IMR-90 (cell line): ENCODE measurements at regions not wholly inside any gene's neighbourhood (a gene's known extent, or its start where the extent isn't known, plus 50 kb on each side); places are given as distances from the start of the nearest gene placed in this dataset.

ENCODE experiments used
- ATAC-seq: fragments of 200-7000 bp; cut with Tn5 transposase; 2 replicates; pipeline ENCODE4 v1.9.1; 2020; ENCODE audit warnings: low read depth, mild to moderate bottlenecking, moderate library complexity
- BruUV-seq: library from RNA; stranded (reverse); fragments of 400-500 nt; replicated peaks from 2 replicates; lab custom pipeline; 2021; lab: Mats Ljungman, UMichigan
- CTCF ChIA-PET: fragments of 300-600 bp; formaldehyde crosslinking; extraction: SDS; loops from one replicate; lab custom pipeline; 2021; ENCODE audit warnings: antibody characterized with exemption; lab: Yijun Ruan, JAX
- POLR2A ChIA-PET: fragments of 300-600 bp; sonication (Branson Sonifier 250); formaldehyde crosslinking; loops from one replicate; lab custom pipeline; 2022; ENCODE audit warnings: antibody characterized with exemption; ENCODE audit not compliant: unreplicated experiment; lab: Charles Lee
- DNase-seq: peaks from one replicate; pipeline ENCODE4 v3.0.0; 2013
- H2AFZ ChIP-seq: replicated peaks from 2 replicates; pipeline ENCODE3; 2013; ENCODE audit warnings: low read length, mild to moderate bottlenecking; ENCODE audit not compliant: poor library complexity
- H2AK5ac ChIP-seq: 2 replicates; pipeline ENCODE4 v1.6.1; 2013; ENCODE audit warnings: low read depth, low read length, inconsistent platforms
- H2AK9ac ChIP-seq: replicated peaks from 2 replicates; pipeline ENCODE3; 2013; ENCODE audit warnings: mild to moderate bottlenecking, low read depth, low read length, moderate library complexity; ENCODE audit not compliant: poor library complexity
- H2BK120ac ChIP-seq: 2 replicates; pipeline ENCODE4 v1.6.1; 2013; ENCODE audit warnings: low read depth, low read length, inconsistent platforms
- H2BK15ac ChIP-seq: 3 replicates; pipeline ENCODE4 v1.6.1; 2013; ENCODE audit warnings: low read depth, low read length, inconsistent platforms
- H2BK20ac ChIP-seq: 2 replicates; pipeline ENCODE4 v1.6.1; 2013; ENCODE audit warnings: low read depth, mild to moderate bottlenecking, inconsistent platforms, low read length, moderate library complexity
- H2BK5ac ChIP-seq: 2 replicates; pipeline ENCODE4 v1.6.1; 2013; ENCODE audit warnings: mild to moderate bottlenecking, low read depth, low read length, inconsistent platforms; ENCODE audit not compliant: poor library complexity, severe bottlenecking
- H3K14ac ChIP-seq: replicated peaks from 2 replicates; pipeline ENCODE4 v1.6.1; 2013; ENCODE audit warnings: low read depth, low read length, inconsistent platforms
- H3K18ac ChIP-seq: 2 replicates; pipeline ENCODE4 v1.6.1; 2013; ENCODE audit warnings: low read depth, low read length, control low read depth
- H3K23ac ChIP-seq: 2 replicates; pipeline ENCODE4 v1.6.1; 2013; ENCODE audit warnings: low read depth, low read length, inconsistent platforms
- H3K27ac ChIP-seq: 2 replicates; pipeline ENCODE4 v1.5.1; 2013; ENCODE audit warnings: mild to moderate bottlenecking, control low read depth, low read length; ENCODE audit not compliant: insufficient read depth
- H3K27me3 ChIP-seq: 2 replicates; pipeline ENCODE4 v1.6.1; 2013; ENCODE audit warnings: low read length; ENCODE audit not compliant: control insufficient read depth, insufficient read depth
- H3K36me3 ChIP-seq: 2 replicates; pipeline ENCODE4 v1.6.1; 2013; ENCODE audit warnings: low read length, mixed read lengths; ENCODE audit not compliant: control insufficient read depth, insufficient read depth
- H3K4ac ChIP-seq: 2 replicates; pipeline ENCODE4 v1.6.1; 2013; ENCODE audit warnings: low read depth, low read length, inconsistent platforms
- H3K4me1 ChIP-seq: 2 replicates; pipeline ENCODE4 v1.6.1; 2013; ENCODE audit warnings: low read length, mixed read lengths; ENCODE audit not compliant: control insufficient read depth, insufficient read depth
- H3K4me2 ChIP-seq: 2 replicates; pipeline ENCODE4 v1.6.1; 2013; ENCODE audit warnings: low read depth, mild to moderate bottlenecking, control low read depth, low read length, moderate library complexity
- H3K4me3 ChIP-seq: 2 replicates; pipeline ENCODE4 v1.5.1; 2013; ENCODE audit warnings: low read depth, mild to moderate bottlenecking, control low read depth, low read length, moderate library complexity; ENCODE audit not compliant: insufficient read depth
- H3K56ac ChIP-seq: 2 replicates; pipeline ENCODE4 v1.6.1; 2013; ENCODE audit warnings: low read length, inconsistent platforms; ENCODE audit not compliant: insufficient read depth; ENCODE audit errors: extremely low read depth
- H3K79me1 ChIP-seq, 2 experiments: 2 replicates each; pipeline ENCODE4 v1.6.1; 2013; ENCODE audit warnings: low read length in 2 of 2, inconsistent platforms in 1 of 2, low read depth in 1 of 2
- H3K9ac ChIP-seq: 2 replicates; pipeline ENCODE4 v1.6.1; 2013; ENCODE audit warnings: low read depth, low read length, control low read depth
- H3K9me1 ChIP-seq: 2 replicates; pipeline ENCODE4 v1.6.1; 2013; ENCODE audit warnings: low read length, inconsistent platforms; ENCODE audit not compliant: insufficient read depth
- H3K9me3 ChIP-seq: 2 replicates; pipeline ENCODE4 v1.6.1; 2013; ENCODE audit warnings: low read length; ENCODE audit not compliant: control insufficient read depth, insufficient read depth
- H4K20me1 ChIP-seq: 2 replicates; pipeline ENCODE4 v1.6.1; 2013; ENCODE audit warnings: low read length, inconsistent platforms; ENCODE audit not compliant: insufficient read depth
- H4K5ac ChIP-seq: 2 replicates; pipeline ENCODE4 v1.6.1; 2013; ENCODE audit warnings: mild to moderate bottlenecking, low read depth, low read length, control low read depth
- H4K8ac ChIP-seq, 2 experiments: 2 replicates each; pipeline ENCODE4 v1.6.1; 2013; ENCODE audit warnings: low read depth in 2 of 2, low read length in 2 of 2, control low read depth in 1 of 2, inconsistent platforms in 1 of 2
- H4K91ac ChIP-seq: 2 replicates; pipeline ENCODE4 v1.6.1; 2013; ENCODE audit warnings: low read depth, low read length, inconsistent platforms; ENCODE audit not compliant: insufficient read depth
- BHLHE40 ChIP-seq: fragments of 150-350 bp; IDR thresholded peaks from 2 replicates; pipeline ENCODE4 v1.6.1; 2016; ENCODE audit warnings: mild to moderate bottlenecking, low read depth, low read length
- CEBPB ChIP-seq: IDR thresholded peaks from 2 replicates; pipeline ENCODE4 v1.6.1; 2012; ENCODE audit warnings: low read depth, low read length, improper control_type of control experiment
- FOS ChIP-seq: fragments of 150-350 bp; IDR thresholded peaks from 2 replicates; pipeline ENCODE4 v1.6.1; 2016; ENCODE audit warnings: low read depth, low read length
- MXI1 ChIP-seq: IDR thresholded peaks from 2 replicates; pipeline ENCODE4 v1.6.1; 2012; ENCODE audit warnings: low read depth, mild to moderate bottlenecking, low read length, moderate library complexity, borderline replicate concordance
- NFE2L2 ChIP-seq: fragments of 150-350 bp; IDR thresholded peaks from 2 replicates; pipeline ENCODE4 v1.6.1; 2016; ENCODE audit warnings: low read depth, mild to moderate bottlenecking, low read length
- SMC3 ChIP-seq: fragments of 150-350 bp; IDR thresholded peaks from 2 replicates; pipeline ENCODE4 v1.6.1; 2016; ENCODE audit warnings: low read depth, mild to moderate bottlenecking, antibody characterized with exemption, low read length, moderate library complexity
- WGBS, 2 experiments: methylation state at CpG; one replicate each; pipeline versions ENCODE4 v1.1.5 to v1.1.7; 2013; ENCODE audit warnings: missing lambda C conversion rate in 2 of 2; ENCODE audit not compliant: insufficient read length in 1 of 2; ENCODE audit errors: extremely low coverage in 2 of 2; 5-methylcytosine and 5-hydroxymethylcytosine counted together
- dilution Hi-C: fragments of 300-500 bp; cut with HindIII; formaldehyde crosslinking; loops from one replicate; pipeline ENCODE4 v1.14.3; 2018; ENCODE audit warnings: low sequenced_read_pairs; ENCODE audit not compliant: unreplicated experiment
- in situ Hi-C: fragments of 300-500 bp; cut with MboI; formaldehyde crosslinking; loops from 3 replicates; pipeline ENCODE4 v1.14.3; 2019; ENCODE audit warnings: low sequenced_read_pairs, inconsistent platforms, mixed read lengths
- intact Hi-C: fragments of 100-400 bp; cut with micrococcal nuclease; formaldehyde crosslinking; loops from 2 replicates; pipeline ENCODE4 v1.10.0; 2022

DNA sequence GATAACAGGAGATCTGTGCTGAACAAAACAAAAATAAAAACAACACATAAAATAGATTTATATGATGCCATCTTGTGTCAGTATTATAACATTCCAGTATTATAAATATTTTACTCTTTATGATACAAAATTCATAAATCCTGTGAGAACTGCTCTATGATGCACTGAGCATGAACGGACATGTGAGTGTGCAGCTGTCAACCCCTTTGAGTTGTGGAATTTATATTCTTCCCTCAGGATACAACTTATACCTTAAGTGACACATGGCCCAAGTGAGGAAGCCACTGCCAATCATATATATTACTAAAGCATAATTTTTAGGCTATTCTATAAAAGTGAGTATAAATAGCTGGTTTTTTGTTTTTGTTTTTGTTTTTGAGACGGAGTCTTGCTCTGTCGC, 116.0 kb upstream of the OR13F1 start:
- no peaks in the 10 kb centered on the region for H4K20me1 ChIP-seq
- no peak overlapping the region for H3K23ac ChIP-seq
- intact Hi-C loops (no loop called here), dilution Hi-C loops (no loop called here), in situ Hi-C loops (loop anchor here (25.0 kb wide), 1 partner anchor 351 kb away; no protein-coding TSS in a partner anchor)
- no peak for DNase-seq
- H3K4ac ChIP-seq = no peak overlapping the region
- no peak for ATAC-seq
- no peaks in the 10 kb centered on the region for H3K9me1 ChIP-seq
- TF ChIP-seq MXI1 (no peak), NFE2L2 (no peak), CEBPB (no peak), BHLHE40 (no peak), FOS (no peak), SMC3 (no peak)
- no peak overlapping the region for H4K91ac ChIP-seq
- H3K27ac ChIP-seq = no peak overlapping the region
- no peak overlapping the region for H2BK20ac ChIP-seq
- H2AK5ac ChIP-seq = no peak overlapping the region
- no peak overlapping the region for H2BK15ac ChIP-seq
- POLR2A ChIA-PET = no interaction called here
- H3K36me3 ChIP-seq = no peaks in the 10 kb centered on the region
- no peak overlapping the region for H2BK120ac ChIP-seq
- no peaks in the 10 kb centered on the region for H3K4me1 ChIP-seq
- no peak overlapping the region for H3K4me2 ChIP-seq
- peaks cover 2% of the 10 kb centered on the region; the same call in 1 of the 2 replicates for H3K9me3 ChIP-seq
- no peak overlapping the region for H3K14ac ChIP-seq
- H3K56ac ChIP-seq = no peak overlapping the region
- no peak overlapping the region for H2AFZ ChIP-seq
- H3K9ac ChIP-seq = no peak overlapping the region
- CTCF ChIA-PET = no interaction called here
- no peaks in the 10 kb centered on the region for H3K27me3 ChIP-seq
- no peaks in the 10 kb centered on the region for H3K79me1 ChIP-seq
- no CpG with 5 or more reads among the region's 3 CpGs for WGBS, 2 experiments
- H2BK5ac ChIP-seq = no peak overlapping the region
- no peak overlapping the region for H4K8ac ChIP-seq
- BruUV-seq = no TSS peak
- no peak overlapping the region for H3K4me3 ChIP-seq
- H2AK9ac ChIP-seq = no peak overlapping the region
- no peak overlapping the region for H3K18ac ChIP-seq
- no peak overlapping the region for H4K5ac ChIP-seq
